HCT116 (cell line): ENCODE measurements at regions not wholly inside any gene's neighbourhood (a gene's known extent, or its start where the extent isn't known, plus 50 kb on each side); places are given as distances from the start of the nearest gene placed in this dataset.

Experiments used
- EZH2 ChIP-seq: fragments of 200-600 bp; sonication (generic); IDR thresholded peaks from 2 replicates; pipeline ENCODE4 v1.6.1; 2017; ENCODE audit warnings: antibody characterized with exemption, mixed run types
- POLR2A ChIP-seq: IDR thresholded peaks from 2 replicates; pipeline ENCODE4 v1.7.0; 2011; ENCODE audit warnings: borderline replicate concordance; ENCODE audit not compliant: insufficient read depth, insufficient read length; ENCODE audit errors: extremely low read depth
- TF ChIP-seq, protein P1 (sequence below): IDR thresholded peaks from 2 replicates; pipeline ENCODE4 v1.6.1; 2012; ENCODE audit warnings: low read depth

DNA sequence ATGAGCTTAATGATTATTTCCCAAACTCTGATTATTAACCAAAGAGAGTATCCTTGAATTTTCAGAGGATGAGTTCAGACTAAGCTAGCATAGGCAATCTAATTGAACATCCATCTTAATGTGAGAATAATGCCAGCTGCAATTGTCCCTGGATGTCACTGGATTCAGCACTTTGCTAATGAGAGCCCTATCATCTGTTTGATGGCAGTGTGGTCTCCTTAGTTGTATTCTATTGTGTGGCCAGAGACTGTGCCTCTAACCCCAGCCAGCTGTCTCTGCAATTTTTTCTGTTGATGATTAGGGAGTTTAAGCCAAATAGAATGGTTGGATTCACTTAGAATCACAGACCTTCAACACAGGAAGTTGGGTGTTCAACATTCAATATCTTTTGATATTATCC lies 1249.5 kb downstream of the FAM181B start:
- TF ChIP-seq EZH2 (no peak), POLR2A (no peak)
- TF ChIP-seq, protein P1, sequence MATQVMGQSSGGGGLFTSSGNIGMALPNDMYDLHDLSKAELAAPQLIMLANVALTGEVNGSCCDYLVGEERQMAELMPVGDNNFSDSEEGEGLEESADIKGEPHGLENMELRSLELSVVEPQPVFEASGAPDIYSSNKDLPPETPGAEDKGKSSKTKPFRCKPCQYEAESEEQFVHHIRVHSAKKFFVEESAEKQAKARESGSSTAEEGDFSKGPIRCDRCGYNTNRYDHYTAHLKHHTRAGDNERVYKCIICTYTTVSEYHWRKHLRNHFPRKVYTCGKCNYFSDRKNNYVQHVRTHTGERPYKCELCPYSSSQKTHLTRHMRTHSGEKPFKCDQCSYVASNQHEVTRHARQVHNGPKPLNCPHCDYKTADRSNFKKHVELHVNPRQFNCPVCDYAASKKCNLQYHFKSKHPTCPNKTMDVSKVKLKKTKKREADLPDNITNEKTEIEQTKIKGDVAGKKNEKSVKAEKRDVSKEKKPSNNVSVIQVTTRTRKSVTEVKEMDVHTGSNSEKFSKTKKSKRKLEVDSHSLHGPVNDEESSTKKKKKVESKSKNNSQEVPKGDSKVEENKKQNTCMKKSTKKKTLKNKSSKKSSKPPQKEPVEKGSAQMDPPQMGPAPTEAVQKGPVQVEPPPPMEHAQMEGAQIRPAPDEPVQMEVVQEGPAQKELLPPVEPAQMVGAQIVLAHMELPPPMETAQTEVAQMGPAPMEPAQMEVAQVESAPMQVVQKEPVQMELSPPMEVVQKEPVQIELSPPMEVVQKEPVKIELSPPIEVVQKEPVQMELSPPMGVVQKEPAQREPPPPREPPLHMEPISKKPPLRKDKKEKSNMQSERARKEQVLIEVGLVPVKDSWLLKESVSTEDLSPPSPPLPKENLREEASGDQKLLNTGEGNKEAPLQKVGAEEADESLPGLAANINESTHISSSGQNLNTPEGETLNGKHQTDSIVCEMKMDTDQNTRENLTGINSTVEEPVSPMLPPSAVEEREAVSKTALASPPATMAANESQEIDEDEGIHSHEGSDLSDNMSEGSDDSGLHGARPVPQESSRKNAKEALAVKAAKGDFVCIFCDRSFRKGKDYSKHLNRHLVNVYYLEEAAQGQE, result no peak
